GM18498 (cell line): ENCODE measurements at regions not wholly inside any gene's neighbourhood (a gene's known extent, or its start where the extent isn't known, plus 50 kb on each side); places are given as distances from the start of the nearest gene placed in this dataset.
"Not testable (repeated sequence)": the region's sequence is repeated elsewhere in the genome, so short reads cannot be mapped to it uniquely, and the experiment has no call there.

Experiments
- ATAC-seq: cut with Tn5 transposase; IDR thresholded peaks from one replicate; pipeline ENCODE4 v1.9.1; 2021; ENCODE audit warnings: mild to moderate bottlenecking, moderate library complexity; ENCODE audit not compliant: unreplicated experiment

GRCh38 chr14:88981948-88982347 is 157.5 kb downstream of the TTC8 start:
- ATAC-seq: no peak

DNA sequence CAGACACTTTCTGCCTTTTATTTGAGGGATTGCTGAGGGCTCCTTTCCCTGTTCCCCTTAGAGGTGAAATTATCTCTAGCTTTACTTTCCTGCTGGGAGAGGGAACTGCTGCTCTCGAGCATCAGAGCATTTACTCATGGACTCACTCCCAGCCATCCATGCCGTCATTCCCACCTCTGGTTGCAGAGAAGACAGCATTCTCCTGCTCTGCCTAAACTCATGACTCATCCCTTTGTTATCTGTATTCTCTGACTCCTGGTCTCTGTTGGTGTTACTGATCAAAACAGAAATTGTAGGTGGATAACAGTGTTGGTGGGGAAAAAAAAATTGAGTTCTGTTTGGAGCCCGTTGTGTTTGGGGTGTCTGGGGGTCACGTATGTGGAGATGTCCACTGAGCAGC is 159.3 kb downstream of the TTC8 start:
- no peak for ATAC-seq

GRCh38 chr14:88985654-88986053 is 161.2 kb downstream of the TTC8 start:
- ATAC-seq: no peak

GRCh38 chr14:88986146-88986841 is 161.8 kb downstream of the TTC8 start:
- ATAC-seq: no peak

GRCh38 chr14:88986908-88987307 is 162.5 kb downstream of the TTC8 start:
- not testable (repeated sequence) for ATAC-seq

GRCh38 chr14:88987516-88987915 is 163.1 kb downstream of the TTC8 start:
- no peak for ATAC-seq

GRCh38 chr14:88989911-88990310 is 165.5 kb downstream of the TTC8 start:
- ATAC-seq: no peak

- ATAC-seq: no peak
These were observed 166.4 kb downstream of the TTC8 start for GRCh38 chr14:88990856-88991255.

DNA sequence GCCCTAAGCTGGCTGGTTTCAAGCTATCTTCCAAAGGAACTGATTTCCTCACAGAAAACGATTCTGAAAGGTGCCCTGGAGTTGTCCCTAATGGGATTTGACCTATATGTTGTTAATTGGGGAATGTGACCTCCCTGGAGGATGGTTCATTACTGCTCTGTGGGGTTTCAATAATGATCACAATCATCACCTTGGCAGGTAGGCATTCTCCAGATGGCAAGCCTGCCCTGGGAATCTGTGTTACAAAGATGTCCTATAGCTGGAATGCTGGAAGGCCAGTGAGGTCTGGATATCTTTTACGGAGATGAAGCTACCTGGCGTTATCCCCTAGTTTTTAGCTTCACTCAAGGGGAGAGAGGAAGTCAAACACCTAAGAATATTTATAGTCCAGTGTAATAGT is 167.6 kb downstream of the TTC8 start:
- ATAC-seq: no peak

DNA sequence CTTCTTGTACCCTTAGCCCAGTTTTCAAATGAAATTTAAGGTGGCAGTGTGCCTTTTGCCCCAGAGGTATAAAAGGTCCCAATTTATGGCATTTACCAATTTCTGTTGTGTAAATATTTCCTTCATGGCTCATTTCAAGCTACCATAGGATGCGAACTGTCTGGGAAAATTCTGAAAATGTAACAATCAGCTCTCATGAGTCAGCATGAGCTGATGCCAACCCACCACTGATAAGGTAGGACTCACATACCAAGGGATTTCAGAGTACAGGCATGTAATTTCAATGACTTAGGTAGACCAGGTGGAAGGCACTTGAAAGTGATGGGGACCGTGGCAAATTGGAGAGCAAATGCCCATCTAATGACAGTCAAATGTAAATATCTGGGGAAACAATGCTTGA is 169.5 kb downstream of the TTC8 start:
- no peak for ATAC-seq

GRCh38 chr14:88995437-88996198 is 171.2 kb downstream of the TTC8 start:
- ATAC-seq: no peak

GRCh38 chr14:88998027-88998426 is 173.6 kb downstream of the TTC8 start:
- no peak for ATAC-seq

GRCh38 chr14:88999137-88999536 is 174.7 kb downstream of the TTC8 start:
- ATAC-seq: no peak

GRCh38 chr14:89000007-89000942 is 175.8 kb downstream of the TTC8 start:
- ATAC-seq: no peak

GRCh38 chr14:89004166-89004565 is 179.7 kb downstream of the TTC8 start:
- ATAC-seq: no peak

- no peak for ATAC-seq
These were observed 183.5 kb downstream of the TTC8 start for GRCh38 chr14:89007906-89008305.

GRCh38 chr14:89011355-89012281 is 187.2 kb downstream of the TTC8 start:
- no peak for ATAC-seq

DNA sequence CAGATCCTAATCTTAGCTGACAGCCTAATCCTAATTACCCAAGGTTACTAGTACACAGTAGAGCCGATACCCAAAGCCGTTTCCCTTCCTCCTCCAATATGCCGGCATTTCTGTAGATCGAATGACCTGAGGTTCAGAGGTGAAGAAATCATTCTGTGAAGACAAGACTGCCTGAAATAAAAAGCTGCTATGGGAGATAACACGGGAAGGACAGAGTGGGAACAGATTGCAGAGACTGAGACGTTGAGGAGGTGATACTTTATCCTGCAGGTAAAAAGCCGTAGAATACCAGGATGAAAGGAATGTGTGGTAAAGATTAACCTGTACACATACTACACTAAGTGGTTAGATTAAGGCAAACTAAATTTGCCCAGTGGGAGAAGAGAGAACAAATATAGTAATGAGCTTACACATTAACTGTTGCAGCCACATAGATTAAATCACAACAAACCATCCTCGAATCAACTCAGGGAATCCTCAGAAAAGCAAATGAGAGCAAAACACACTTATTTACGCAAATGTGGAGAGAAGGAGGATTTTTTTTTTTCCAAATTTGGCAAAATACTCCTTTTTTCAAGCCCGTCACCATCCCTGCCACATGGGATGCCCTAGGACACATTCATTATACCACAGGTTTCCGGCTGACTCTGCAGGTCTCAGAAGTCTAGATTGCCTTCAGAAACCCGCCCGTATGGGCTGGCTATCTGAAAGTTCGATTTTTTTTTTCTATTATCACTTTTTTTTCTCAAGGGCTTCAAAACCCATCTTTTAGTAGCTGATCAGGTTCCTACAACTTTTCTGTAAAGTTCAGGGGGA is 188.0 kb downstream of the TTC8 start:
- ATAC-seq: no peak

GRCh38 chr14:89013098-89013504 is 188.7 kb downstream of the TTC8 start:
- no peak for ATAC-seq
